ENCODE measurements at regions not wholly inside any gene's neighbourhood (a gene's known extent, or its start where the extent isn't known, plus 50 kb on each side); places are given as distances from the start of the nearest gene placed in this dataset.

DNA sequence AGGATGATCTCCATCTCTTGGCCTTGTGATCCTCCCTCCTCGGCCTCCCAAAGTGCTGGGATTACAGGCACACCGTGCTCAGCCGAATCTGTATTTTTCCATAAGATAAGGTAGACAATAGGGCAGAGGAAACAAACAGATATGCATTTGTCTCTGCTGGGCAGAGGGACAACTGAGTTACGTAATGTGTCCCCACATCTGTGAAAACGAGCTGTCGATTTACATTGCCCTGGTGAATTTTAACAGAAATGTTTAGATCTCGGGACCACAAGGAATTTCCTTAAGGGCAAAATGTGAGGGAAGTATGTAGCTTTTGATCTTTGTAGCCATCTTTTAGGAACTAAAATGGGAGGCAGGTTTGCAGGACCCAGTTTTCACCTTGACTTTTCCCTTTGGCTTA is 189.7 kb downstream of the TRIML1 start:
- no peak for TF ChIP-seq POLR2A (IDR thresholded peaks at IDR 0.05)
- no peak for TF ChIP-seq POLR2AphosphoS5 (IDR thresholded peaks at IDR 0.05)

All from gastroesophageal sphincter (tissue), 2 donors.